Fibroblast of lung (primary cell): ENCODE measurements at regions not wholly inside any gene's neighbourhood (a gene's known extent, or its start where the extent isn't known, plus 50 kb on each side); places are given as distances from the start of the nearest gene placed in this dataset.
A peak's percentile ranks its signal among the peaks of the same experiment; 100 is the strongest.

ENCODE experiments used
- DNase-seq, 2 donors: peaks; one replicate each; pipeline versions ENCODE4 v3.0.0 to v3.0.0-alpha.2; 2010; ENCODE audit warnings: low read depth in 2 of 2
- H2AFZ ChIP-seq: 2 replicates; pipeline ENCODE4 v1.5.1; 2012; ENCODE audit warnings: low read length, control low read depth, inconsistent platforms
- H3K27ac ChIP-seq: 2 replicates; pipeline ENCODE4 v1.5.1; 2011; ENCODE audit warnings: low read length, control low read depth; ENCODE audit not compliant: insufficient read depth
- H3K27me3 ChIP-seq: 2 replicates; pipeline ENCODE4 v1.5.1; 2011; ENCODE audit warnings: mild to moderate bottlenecking, low read length; ENCODE audit not compliant: control insufficient read depth, insufficient read depth
- H3K36me3 ChIP-seq: 2 replicates; pipeline ENCODE4 v1.5.1; 2011; ENCODE audit warnings: low read length; ENCODE audit not compliant: control insufficient read depth, insufficient read depth
- H3K4me1 ChIP-seq: 2 replicates; pipeline ENCODE4 v1.5.1; 2011; ENCODE audit warnings: low read length; ENCODE audit not compliant: control insufficient read depth, insufficient read depth; ENCODE audit errors: extremely low read depth
- H3K4me2 ChIP-seq: 2 replicates; pipeline ENCODE4 v1.5.1; 2011; ENCODE audit warnings: low read length, control low read depth; ENCODE audit not compliant: insufficient read depth; ENCODE audit errors: extremely low read depth
- H3K4me3 ChIP-seq, 4 experiments: fragments of 200-600 bp in 1 of 4; sonication (generic) in 1 of 4; replicated peaks in 1 of 4; 2 replicates each; pipeline ENCODE4 v1.5.1; 2011 to 2016; ENCODE audit warnings: low read length in 4 of 4, low read depth in 3 of 4, mild to moderate bottlenecking in 3 of 4, control low read depth in 2 of 4, inconsistent platforms in 1 of 4, mixed read lengths in 1 of 4; ENCODE audit not compliant: insufficient read depth in 1 of 4; ENCODE audit errors: control extremely low read depth in 1 of 4
- H3K79me2 ChIP-seq: 2 replicates; pipeline ENCODE4 v1.5.1; 2012; ENCODE audit warnings: mild to moderate bottlenecking, low read length, inconsistent platforms; ENCODE audit not compliant: control insufficient read depth, insufficient read depth
- H3K9ac ChIP-seq: 2 replicates; pipeline ENCODE4 v1.5.1; 2011; ENCODE audit warnings: mild to moderate bottlenecking, low read length, control low read depth; ENCODE audit not compliant: insufficient read depth
- H3K9me3 ChIP-seq: 2 replicates; pipeline ENCODE4 v1.5.1; 2012; ENCODE audit warnings: low read depth, low read length; ENCODE audit not compliant: control insufficient read depth, insufficient read depth
- H4K20me1 ChIP-seq: 2 replicates; pipeline ENCODE4 v1.5.1; 2011; ENCODE audit warnings: low read length; ENCODE audit not compliant: control insufficient read depth, insufficient read depth; ENCODE audit errors: extremely low read depth
- CTCF ChIP-seq, 2 donors: IDR thresholded peaks in 1 of 2; conservative IDR thresholded peaks in 1 of 2; 1 replicate in 1 of 2; 2 replicates in 1 of 2; pipeline ENCODE4 v1.5.1; 2011 to 2012; ENCODE audit warnings: low read length in 2 of 2, control low read depth in 1 of 2, inconsistent platforms in 1 of 2, low read depth in 1 of 2, mild to moderate bottlenecking in 1 of 2
- EZH2 ChIP-seq: IDR thresholded peaks from 2 replicates; pipeline ENCODE4 v1.5.1; 2012; ENCODE audit warnings: low read length, control low read depth, mild to moderate bottlenecking; ENCODE audit errors: missing control alignments

- no peaks in the 10 kb centered on the region for H3K27me3 ChIP-seq
- no peak overlapping the region for H3K27ac ChIP-seq
- no peak overlapping the region for H2AFZ ChIP-seq
- H3K4me2 ChIP-seq: no peak overlapping the region
- no peaks in the 10 kb centered on the region for H3K9me3 ChIP-seq
- no peak overlapping the region for H3K9ac ChIP-seq
- H3K79me2 ChIP-seq: no peaks in the 10 kb centered on the region
- H3K4me1 ChIP-seq: no peaks in the 10 kb centered on the region
- peak in 1 of 2 donors; percentile 38 for DNase-seq
- no peaks in the 10 kb centered on the region for H4K20me1 ChIP-seq
- H3K36me3 ChIP-seq: no peaks in the 10 kb centered on the region
- TF ChIP-seq EZH2 (no peak), CTCF (conservative IDR thresholded peaks at IDR 0.05 in 1 of 2, IDR thresholded peaks at IDR 0.05 in 1 of 2; ENCODE audit: low read depth in 1 of 2, low read length in 2 of 2) (no peak)
- H3K4me3 ChIP-seq: no peak overlapping the region
These were observed 1994.5 kb upstream of the FLRT2 start for GRCh38 chr14:83535444-83535843.

- H3K4me3 ChIP-seq: no peak overlapping the region
- no peak for DNase-seq
These were observed 1988.8 kb upstream of the FLRT2 start for GRCh38 chr14:83541147-83541546.

GRCh38 chr14:83548061-83548839 is 1981.7 kb upstream of the FLRT2 start:
- Histone ChIP-seq H3K4me2 (no peak overlapping the region), H3K9me3 (no peaks in the 10 kb centered on the region), H3K9ac (no peak overlapping the region), H3K4me1 (no peaks in the 10 kb centered on the region), H3K27ac (no peak overlapping the region), H3K27me3 (no peaks in the 10 kb centered on the region), H3K36me3 (no peaks in the 10 kb centered on the region), H3K79me2 (no peaks in the 10 kb centered on the region), H4K20me1 (no peaks in the 10 kb centered on the region), H3K4me3 (no peak overlapping the region), H2AFZ (no peak overlapping the region)
- DNase-seq: peak; percentile 15 to 65
- TF ChIP-seq EZH2 (no peak), CTCF (conservative IDR thresholded peaks at IDR 0.05 in 1 of 2, IDR thresholded peaks at IDR 0.05 in 1 of 2; ENCODE audit: low read depth in 1 of 2, low read length in 2 of 2) (no peak)

More at GRCh38 chr14:83541147-83541546, 1988.8 kb upstream of the FLRT2 start:
- no peaks in the 10 kb centered on the region for H4K20me1 ChIP-seq
- no peak overlapping the region for H3K4me2 ChIP-seq
- H3K27me3 ChIP-seq: no peaks in the 10 kb centered on the region
- H3K79me2 ChIP-seq: no peaks in the 10 kb centered on the region
- H2AFZ ChIP-seq: no peak overlapping the region
- no peak overlapping the region for H3K9ac ChIP-seq
- TF ChIP-seq CTCF (conservative IDR thresholded peaks at IDR 0.05 in 1 of 2, IDR thresholded peaks at IDR 0.05 in 1 of 2; ENCODE audit: low read depth in 1 of 2, low read length in 2 of 2) (no peak), EZH2 (no peak)
- H3K4me1 ChIP-seq: no peaks in the 10 kb centered on the region
- no peak overlapping the region for H3K27ac ChIP-seq
- H3K9me3 ChIP-seq: no peaks in the 10 kb centered on the region
- no peaks in the 10 kb centered on the region for H3K36me3 ChIP-seq
